NCI-H2227 treated with DMSO at 0.1 percent for 48 hours (cell line): ENCODE measurements at regions not wholly inside any gene's neighbourhood (a gene's known extent, or its start where the extent isn't known, plus 50 kb on each side); places are given as distances from the start of the nearest gene placed in this dataset.
"Not testable (repeated sequence)": the region's sequence is repeated elsewhere in the genome, so short reads cannot be mapped to it uniquely, and the experiment has no call there.

Experiments
- DNase-seq: peaks from one replicate; lab custom pipeline; 2025; lab: John Stamatoyannopoulos, UW

GRCh38 chr11:91650802-91651201, 573.8 kb upstream of the FAT3 start:
- no peak for DNase-seq

GRCh38 chr11:91641153-91641552, 583.5 kb upstream of the FAT3 start:
- DNase-seq, result no peak

GRCh38 chr11:91639359-91639758, 585.3 kb upstream of the FAT3 start:
- no peak for DNase-seq

- no peak for DNase-seq
These were observed 593.5 kb upstream of the FAT3 start for GRCh38 chr11:91630916-91631673.

- DNase-seq, result no peak
These were observed 599.1 kb upstream of the FAT3 start for GRCh38 chr11:91625495-91625894.

GRCh38 chr11:91624021-91624420, 600.6 kb upstream of the FAT3 start:
- DNase-seq, result no peak

GRCh38 chr11:91608677-91609076, 615.9 kb upstream of the FAT3 start:
- no peak for DNase-seq

GRCh38 chr11:91596111-91596510, 628.5 kb upstream of the FAT3 start:
- no peak for DNase-seq

- no peak for DNase-seq
These were observed 633.6 kb upstream of the FAT3 start for GRCh38 chr11:91591021-91591420.

- DNase-seq, result no peak
These were observed 637.5 kb upstream of the FAT3 start for GRCh38 chr11:91587131-91587530.

GRCh38 chr11:91585035-91585801, 639.4 kb upstream of the FAT3 start:
- no peak for DNase-seq

- no peak for DNase-seq
These were observed 661.4 kb upstream of the FAT3 start for GRCh38 chr11:91563176-91563575.

- no peak for DNase-seq
These were observed 664.2 kb upstream of the FAT3 start for GRCh38 chr11:91560434-91560833.

GRCh38 chr11:91538065-91538464, 686.6 kb upstream of the FAT3 start:
- no peak for DNase-seq

- DNase-seq, result no peak
These were observed 688.3 kb upstream of the FAT3 start for GRCh38 chr11:91536366-91536765.

GRCh38 chr11:91528965-91529364, 695.7 kb upstream of the FAT3 start:
- DNase-seq, result no peak

GRCh38 chr11:91527380-91528030, 697.1 kb upstream of the FAT3 start:
- DNase-seq, result no peak

GRCh38 chr11:91513734-91514133, 710.9 kb upstream of the FAT3 start:
- DNase-seq, result no peak

- no peak for DNase-seq
These were observed 726.8 kb upstream of the FAT3 start for GRCh38 chr11:91497847-91498246.

GRCh38 chr11:91495837-91496236, 728.8 kb upstream of the FAT3 start:
- DNase-seq, result no peak

GRCh38 chr11:91489989-91490388, 734.6 kb upstream of the FAT3 start:
- no peak for DNase-seq

GRCh38 chr11:91483956-91484355, 740.7 kb upstream of the FAT3 start:
- DNase-seq, result not testable (repeated sequence)

GRCh38 chr11:91481875-91482274, 742.7 kb upstream of the FAT3 start:
- not testable (repeated sequence) for DNase-seq
